ENCODE measurements at regions not wholly inside any gene's neighbourhood (a gene's known extent, or its start where the extent isn't known, plus 50 kb on each side); places are given as distances from the start of the nearest gene placed in this dataset.

DNA sequence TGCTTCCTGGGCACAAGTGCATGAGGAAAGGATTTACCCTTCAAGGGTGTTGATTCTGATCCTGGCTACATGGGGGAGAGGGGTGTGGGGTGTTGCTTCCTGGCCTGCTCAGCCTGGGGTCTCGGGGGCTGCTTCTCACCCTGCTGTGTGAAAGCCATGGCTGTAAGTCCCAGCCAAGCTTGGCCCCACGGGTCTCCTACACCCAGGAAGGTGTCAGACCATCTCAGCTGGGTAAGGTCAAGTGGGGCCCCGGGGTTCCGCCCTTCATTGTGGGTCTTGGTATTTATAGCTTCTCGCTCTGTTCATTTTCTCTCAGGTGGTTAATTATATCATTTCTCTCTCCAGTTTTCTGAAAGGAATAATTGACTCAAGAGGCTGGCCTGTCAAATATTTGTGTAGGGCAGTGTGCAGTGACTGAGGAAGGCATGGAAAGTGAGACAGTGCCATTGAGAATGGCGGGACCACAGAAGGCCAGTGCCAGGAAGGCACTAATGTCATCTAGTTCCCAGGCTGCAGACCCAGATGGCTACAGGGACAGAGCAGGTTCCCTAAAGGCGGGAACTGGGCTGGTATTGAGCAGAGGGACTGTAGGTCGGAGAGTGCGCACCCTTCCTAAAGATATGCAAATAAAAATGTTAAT, 126.0 kb downstream of the FOXD1 start:
- FAIRE-seq (no peak), DNase-seq (ENCODE audit: insufficient read length, low spot score) (no peak)
- TF ChIP-seq, protein P1, sequence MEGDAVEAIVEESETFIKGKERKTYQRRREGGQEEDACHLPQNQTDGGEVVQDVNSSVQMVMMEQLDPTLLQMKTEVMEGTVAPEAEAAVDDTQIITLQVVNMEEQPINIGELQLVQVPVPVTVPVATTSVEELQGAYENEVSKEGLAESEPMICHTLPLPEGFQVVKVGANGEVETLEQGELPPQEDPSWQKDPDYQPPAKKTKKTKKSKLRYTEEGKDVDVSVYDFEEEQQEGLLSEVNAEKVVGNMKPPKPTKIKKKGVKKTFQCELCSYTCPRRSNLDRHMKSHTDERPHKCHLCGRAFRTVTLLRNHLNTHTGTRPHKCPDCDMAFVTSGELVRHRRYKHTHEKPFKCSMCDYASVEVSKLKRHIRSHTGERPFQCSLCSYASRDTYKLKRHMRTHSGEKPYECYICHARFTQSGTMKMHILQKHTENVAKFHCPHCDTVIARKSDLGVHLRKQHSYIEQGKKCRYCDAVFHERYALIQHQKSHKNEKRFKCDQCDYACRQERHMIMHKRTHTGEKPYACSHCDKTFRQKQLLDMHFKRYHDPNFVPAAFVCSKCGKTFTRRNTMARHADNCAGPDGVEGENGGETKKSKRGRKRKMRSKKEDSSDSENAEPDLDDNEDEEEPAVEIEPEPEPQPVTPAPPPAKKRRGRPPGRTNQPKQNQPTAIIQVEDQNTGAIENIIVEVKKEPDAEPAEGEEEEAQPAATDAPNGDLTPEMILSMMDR (IDR thresholded peaks at IDR 0.05; ENCODE audit: insufficient read depth, missing control alignments): no peak

DNA sequence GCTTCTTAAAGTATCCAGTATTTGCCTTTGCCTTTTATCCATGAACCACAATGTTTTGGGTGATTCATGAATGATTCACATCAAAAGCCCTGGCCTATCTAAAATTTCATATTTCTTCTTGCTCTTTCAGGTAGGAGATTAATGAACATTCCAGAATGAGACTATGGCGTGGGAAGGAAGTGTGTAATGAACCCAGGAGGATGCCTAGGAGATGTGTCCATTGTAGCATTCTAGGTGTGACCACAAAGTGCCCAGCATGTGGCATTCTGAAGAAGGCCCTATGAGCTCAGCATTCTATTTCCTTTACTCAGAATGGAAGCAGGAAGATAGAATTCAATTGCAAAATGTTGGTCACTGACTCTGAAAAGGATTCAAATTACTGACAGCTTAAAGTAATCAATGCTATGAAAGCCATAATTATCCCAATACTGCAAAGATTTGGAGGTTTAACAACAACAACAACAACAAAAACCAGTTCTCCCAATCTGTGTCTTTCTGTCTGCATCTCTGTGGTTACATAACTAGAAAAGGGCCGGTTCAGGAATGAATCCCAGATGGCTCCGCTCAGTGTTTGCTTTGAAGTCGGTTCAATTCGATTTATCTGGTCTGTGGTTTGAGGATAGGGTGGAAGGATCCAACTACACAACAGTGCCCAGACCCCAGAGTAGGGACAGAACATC, 126.7 kb downstream of the FOXD1 start:
- FAIRE-seq (no peak), DNase-seq (ENCODE audit: insufficient read length, low spot score) (no peak)
- TF ChIP-seq, protein P1 (IDR thresholded peaks at IDR 0.05; ENCODE audit: insufficient read depth, missing control alignments): no peak

DNA sequence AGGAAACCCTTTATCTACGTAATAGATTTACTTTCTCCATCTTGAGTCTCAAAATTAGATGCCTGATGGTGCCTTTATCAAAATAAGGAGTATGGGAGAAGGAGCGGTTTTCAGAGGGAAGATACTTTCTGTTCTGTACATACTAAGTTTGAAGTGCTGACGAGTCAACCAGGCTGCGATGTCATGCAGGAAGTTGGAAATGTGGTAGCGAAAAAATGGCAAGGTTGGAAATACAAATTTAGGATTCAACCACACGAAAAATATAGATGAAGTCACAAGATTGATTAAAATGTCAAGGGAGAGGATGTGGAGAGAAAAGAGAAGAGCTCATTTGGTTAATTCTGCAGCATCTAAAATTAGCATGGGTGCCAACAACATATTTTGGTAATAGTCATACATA, 129.5 kb downstream of the FOXD1 start:
- no peak for DNase-seq (ENCODE audit: insufficient read length, low spot score)
- FAIRE-seq: no peak
- TF ChIP-seq, protein P1 (IDR thresholded peaks at IDR 0.05; ENCODE audit: insufficient read depth, missing control alignments): no peak

DNA sequence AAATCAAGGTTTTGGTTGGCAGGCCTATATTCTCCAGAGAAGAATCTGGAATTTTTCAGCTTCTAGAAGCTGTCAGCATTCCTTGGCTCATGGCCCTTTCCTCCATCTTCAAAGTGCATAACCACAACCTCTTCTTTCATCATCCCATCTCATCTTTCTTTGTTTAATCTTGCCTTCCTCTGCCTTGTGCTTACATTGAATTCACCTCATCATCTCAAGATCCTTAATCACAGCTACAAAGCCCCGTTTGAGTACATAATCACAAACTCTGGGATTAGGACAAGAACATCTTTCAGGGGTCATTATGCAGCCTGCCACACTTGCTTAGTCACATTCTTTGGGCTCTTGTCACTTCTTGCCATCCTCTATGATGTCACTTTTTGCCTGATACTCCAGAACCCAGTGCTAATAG, 130.3 kb downstream of the FOXD1 start:
- no peak for FAIRE-seq
- TF ChIP-seq, protein P1 (IDR thresholded peaks at IDR 0.05; ENCODE audit: insufficient read depth, missing control alignments): no peak
- no peak for DNase-seq (ENCODE audit: insufficient read length, low spot score)

DNA sequence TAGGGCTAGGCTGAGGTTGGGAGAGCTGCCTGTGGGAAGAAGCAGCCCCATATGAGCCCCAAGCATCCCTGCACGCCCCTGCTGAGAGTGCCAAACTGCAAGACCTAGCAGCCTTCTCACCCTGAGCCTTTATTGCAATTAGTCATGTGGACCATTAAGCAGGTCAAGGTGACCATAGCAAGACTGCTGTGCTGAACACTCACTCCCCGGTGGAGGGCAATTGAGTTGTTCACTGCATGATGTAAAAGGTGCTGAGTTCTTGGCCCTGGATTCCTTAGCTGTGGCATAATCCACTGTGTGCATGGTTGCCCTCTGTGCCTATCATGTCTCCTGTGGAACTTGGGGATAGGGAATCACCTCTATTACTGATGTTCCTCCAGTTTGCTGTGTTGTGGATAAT, 131.1 kb downstream of the FOXD1 start:
- FAIRE-seq (no peak), DNase-seq (ENCODE audit: insufficient read length, low spot score) (no peak)
- TF ChIP-seq, protein P1 (IDR thresholded peaks at IDR 0.05; ENCODE audit: insufficient read depth, missing control alignments): no peak

DNA sequence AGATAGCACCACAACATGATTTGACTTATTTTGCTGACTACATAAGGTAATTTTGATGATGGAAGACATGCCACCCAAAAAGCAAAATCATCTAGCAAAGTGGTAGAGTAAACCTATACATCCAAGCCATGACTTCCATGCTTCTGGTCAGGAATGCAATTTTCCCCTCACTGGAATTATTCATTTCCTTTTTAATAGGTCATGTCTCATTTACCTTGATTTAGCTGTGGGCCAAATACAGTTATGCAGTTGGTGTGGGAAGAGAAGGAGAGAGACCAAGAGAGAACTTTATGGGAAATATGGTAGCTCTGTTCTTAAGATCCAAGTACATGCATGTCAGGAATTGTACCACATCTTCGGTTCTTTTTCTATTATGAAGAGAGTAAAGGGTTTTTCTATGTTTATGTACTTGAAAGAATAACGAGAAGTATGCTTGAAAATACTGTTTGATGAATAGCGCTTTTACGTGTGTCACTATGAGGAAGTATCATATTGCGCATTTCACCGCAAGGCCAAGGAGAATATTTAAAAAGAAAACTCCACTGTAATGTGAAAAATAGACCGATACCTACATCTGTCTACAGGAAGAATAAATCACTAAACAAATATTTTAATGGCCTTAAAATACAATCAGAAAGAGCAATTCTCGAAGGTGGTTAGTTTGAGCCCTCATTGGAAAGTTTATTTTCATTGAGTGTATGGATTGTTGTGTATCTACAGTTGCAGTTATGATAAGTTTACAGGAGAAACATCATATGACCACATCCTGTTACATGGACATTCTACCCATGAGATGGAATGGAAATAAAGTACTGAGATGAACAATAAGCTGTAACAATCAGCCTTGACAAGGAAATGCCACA, 134.0 kb downstream of the FOXD1 start:
- DNase-seq (ENCODE audit: insufficient read length, low spot score): no peak
- TF ChIP-seq, protein P1 (IDR thresholded peaks at IDR 0.05; ENCODE audit: insufficient read depth, missing control alignments): no peak

More for the DNA sequence above, 134.0 kb downstream of the FOXD1 start:
- FAIRE-seq: peak; percentile 46
